Activated CD8-positive, alpha-beta T cell treated with anti-CD3 and anti-CD28 coated beads for 36 hours (primary cell): ENCODE measurements at regions not wholly inside any gene's neighbourhood (a gene's known extent, or its start where the extent isn't known, plus 50 kb on each side); places are given as distances from the start of the nearest gene placed in this dataset.
"Not testable (repeated sequence)": the region's sequence is repeated elsewhere in the genome, so short reads cannot be mapped to it uniquely, and the experiment has no call there.

Experiments used
- ATAC-seq: fragments of 200-7000 bp; cut with Tn5 transposase; one replicate; pipeline ENCODE4 v1.10.0; 2021; ENCODE audit warnings: mild to moderate bottlenecking, moderate library complexity
- CTCF ChIA-PET: fragments of 350-600 bp; sonication (Branson Sonifier 250); formaldehyde crosslinking; loops from one replicate; lab custom pipeline; 2021; ENCODE audit warnings: antibody characterized with exemption; lab: Charles Lee
- POLR2A ChIA-PET: fragments of 350-600 bp; sonication (Branson Sonifier 250); formaldehyde crosslinking; loops from one replicate; lab custom pipeline; 2021; ENCODE audit warnings: antibody characterized with exemption; lab: Charles Lee
- DNase-seq: peaks from one replicate; pipeline ENCODE4 v3.0.0-alpha.2; 2020
- H3K27ac Mint-ChIP-seq: one replicate; pipeline ENCODE4 v1.8.0; 2021; ENCODE audit warnings: mild to moderate bottlenecking, mixed read lengths
- H3K27me3 Mint-ChIP-seq: one replicate; pipeline ENCODE4 v1.8.0; 2021; ENCODE audit warnings: mixed read lengths
- H3K36me3 Mint-ChIP-seq: one replicate; pipeline ENCODE4 v1.8.0; 2021; ENCODE audit warnings: low read depth, mixed read lengths
- H3K4me1 Mint-ChIP-seq: one replicate; pipeline ENCODE4 v1.8.0; 2021; ENCODE audit warnings: low read depth, mixed read lengths
- H3K4me3 Mint-ChIP-seq: one replicate; pipeline ENCODE4 v1.8.0; 2021; ENCODE audit warnings: mild to moderate bottlenecking, moderate library complexity, mixed read lengths
- H3K9me3 Mint-ChIP-seq: one replicate; pipeline ENCODE4 v1.8.0; 2021; ENCODE audit warnings: mixed read lengths
- intact Hi-C: fragments of 100-400 bp; cut with micrococcal nuclease; formaldehyde crosslinking; loops from one replicate; pipeline ENCODE4 v1.10.0; 2022
- TF ChIP-seq, protein P1 (sequence below): fragments of 200-600 bp; IDR thresholded peaks from one replicate; pipeline ENCODE4 v1.8.0; 2022; ENCODE audit warnings: antibody characterized with exemption, mild to moderate bottlenecking

DNA sequence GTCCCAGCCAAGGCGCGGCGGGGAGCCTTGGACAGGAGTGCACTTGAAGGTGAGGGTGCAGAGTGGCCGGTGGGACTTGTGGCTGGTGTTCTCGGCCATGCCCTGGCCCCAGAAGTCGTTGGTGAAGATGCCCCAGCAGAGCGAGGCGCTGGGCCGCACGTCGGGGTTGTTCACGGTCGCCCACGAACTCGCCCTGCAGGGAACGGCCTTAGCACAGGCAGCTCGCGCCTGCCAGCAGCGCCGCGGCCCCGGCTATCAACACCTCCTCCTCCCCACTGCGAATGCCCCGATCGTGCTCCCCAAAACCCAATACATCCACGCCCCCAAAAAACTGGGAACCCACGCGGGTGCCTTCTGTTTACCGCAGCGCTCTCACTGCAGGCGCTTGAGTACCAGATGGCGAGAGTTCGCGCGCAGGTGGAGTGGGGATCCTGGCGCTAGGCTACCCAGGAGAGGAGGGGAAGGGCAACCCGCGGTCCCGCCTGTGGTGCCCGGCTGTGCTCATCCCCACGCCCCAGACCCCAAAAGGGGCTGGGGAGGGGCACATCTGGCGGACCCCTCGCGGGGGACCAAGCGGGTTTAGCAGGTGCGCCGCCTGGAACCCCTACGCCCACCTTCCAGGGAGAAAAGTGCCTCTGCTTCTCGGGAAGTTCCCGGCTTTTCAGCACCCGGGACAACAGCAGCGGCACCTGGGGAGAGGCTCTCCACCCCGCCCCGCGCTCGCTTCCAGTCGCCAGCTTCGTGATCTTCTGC lies 386.3 kb upstream of the TMTC1 start:
- H3K36me3 Mint-ChIP-seq = no peaks in the 10 kb centered on the region
- no peak for DNase-seq
- no peak overlapping the region for H3K4me3 Mint-ChIP-seq
- no peaks in the 10 kb centered on the region for H3K4me1 Mint-ChIP-seq
- ChIA-PET CTCF (no interaction called here), POLR2A (no interaction called here)
- intact Hi-C loops = no loop called here
- TF ChIP-seq, protein P1, sequence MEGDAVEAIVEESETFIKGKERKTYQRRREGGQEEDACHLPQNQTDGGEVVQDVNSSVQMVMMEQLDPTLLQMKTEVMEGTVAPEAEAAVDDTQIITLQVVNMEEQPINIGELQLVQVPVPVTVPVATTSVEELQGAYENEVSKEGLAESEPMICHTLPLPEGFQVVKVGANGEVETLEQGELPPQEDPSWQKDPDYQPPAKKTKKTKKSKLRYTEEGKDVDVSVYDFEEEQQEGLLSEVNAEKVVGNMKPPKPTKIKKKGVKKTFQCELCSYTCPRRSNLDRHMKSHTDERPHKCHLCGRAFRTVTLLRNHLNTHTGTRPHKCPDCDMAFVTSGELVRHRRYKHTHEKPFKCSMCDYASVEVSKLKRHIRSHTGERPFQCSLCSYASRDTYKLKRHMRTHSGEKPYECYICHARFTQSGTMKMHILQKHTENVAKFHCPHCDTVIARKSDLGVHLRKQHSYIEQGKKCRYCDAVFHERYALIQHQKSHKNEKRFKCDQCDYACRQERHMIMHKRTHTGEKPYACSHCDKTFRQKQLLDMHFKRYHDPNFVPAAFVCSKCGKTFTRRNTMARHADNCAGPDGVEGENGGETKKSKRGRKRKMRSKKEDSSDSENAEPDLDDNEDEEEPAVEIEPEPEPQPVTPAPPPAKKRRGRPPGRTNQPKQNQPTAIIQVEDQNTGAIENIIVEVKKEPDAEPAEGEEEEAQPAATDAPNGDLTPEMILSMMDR = no peak
- no peak for ATAC-seq
- H3K27ac Mint-ChIP-seq = no peak overlapping the region
- H3K27me3 Mint-ChIP-seq = peaks cover 8% of the 10 kb centered on the region
- H3K9me3 Mint-ChIP-seq = no peaks in the 10 kb centered on the region

DNA sequence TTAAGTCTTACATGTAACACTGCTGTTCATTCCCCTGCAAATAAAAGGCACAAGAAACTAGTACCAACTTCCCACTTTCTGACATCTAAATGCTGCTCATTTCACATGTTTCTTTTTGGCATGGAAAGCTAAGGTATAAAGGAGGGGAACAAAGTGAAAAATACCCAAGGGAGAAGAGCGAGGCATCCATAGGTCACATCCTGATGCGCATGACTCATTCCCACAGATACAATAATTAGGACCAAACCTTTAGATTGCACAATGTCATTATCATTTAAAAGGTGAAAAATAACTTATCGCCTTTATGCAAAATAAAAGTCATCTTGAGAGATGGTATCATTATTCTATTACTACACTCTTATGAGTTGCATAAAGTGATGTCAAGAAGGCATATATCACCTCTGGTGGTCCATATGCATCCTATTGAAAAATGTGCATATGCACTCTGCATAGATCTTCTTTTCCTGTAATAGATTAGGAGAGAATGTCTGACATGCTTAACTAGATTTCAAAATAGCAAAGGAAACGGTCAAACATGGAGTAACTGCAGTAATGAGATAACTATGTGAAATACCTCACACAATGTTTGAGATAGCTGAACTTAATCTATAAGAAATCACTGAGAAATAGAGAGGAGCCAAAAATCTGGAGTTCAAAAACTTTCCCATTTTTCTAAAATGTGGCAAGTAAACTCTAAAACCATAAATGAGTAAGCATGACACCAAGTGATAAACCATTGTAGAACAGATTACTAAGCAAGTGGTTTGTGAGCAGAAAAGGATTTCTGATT lies 382.5 kb upstream of the TMTC1 start:
- TF ChIP-seq, protein P1 = no peak
- Mint-ChIP-seq H3K4me3 (no peak overlapping the region), H3K9me3 (no peaks in the 10 kb centered on the region), H3K27me3 (peaks cover 5% of the 10 kb centered on the region), H3K36me3 (no peaks in the 10 kb centered on the region), H3K27ac (no peak overlapping the region), H3K4me1 (no peaks in the 10 kb centered on the region)
- no peak for ATAC-seq
- POLR2A ChIA-PET = no interaction called here
- CTCF ChIA-PET = no interaction called here
- DNase-seq = no peak
- intact Hi-C loops = no loop called here

DNA sequence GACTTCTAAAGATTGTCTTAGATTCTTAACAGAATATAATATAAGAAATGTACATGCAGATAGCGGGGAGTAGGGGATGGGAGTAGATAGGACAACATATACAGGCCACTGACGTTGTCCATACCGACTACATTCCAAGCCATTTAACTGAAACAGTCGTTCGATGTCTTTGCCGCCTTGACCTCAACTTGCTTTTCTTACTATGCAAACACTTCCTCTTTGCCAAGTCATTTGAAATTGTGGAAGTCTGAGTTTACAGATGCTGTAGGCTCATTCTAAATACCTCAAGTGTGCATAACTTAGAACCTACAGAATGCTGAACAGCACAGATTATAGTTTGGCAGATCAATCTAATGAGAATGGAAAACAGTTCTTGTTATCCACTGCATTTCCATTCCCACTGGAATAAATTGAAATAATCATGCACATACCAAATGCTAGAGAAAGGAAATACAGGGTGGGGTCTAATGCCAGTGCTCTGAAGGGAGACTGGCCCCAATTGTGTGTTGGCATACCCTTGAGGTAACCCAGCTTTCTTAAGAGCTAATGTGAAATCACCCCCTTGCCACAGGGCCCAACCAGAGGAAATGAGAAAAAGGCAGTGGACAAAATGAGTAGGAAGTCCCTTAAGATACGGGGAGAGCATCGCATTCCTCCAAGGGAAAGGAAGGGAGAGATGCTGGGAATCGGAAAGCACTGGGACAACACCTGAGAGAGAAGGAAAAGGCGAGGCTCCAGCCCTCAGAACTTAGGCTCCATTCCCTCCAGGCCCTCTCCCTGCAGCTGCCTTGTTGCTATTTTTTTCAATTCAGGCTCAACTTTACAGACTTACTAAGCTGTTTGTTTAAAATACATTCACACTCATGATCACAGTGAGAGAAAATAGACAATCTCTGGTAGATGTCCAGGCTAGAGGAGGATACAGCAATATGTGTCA lies 380.9 kb upstream of the TMTC1 start:
- Mint-ChIP-seq H3K27ac (no peak overlapping the region), H3K9me3 (no peaks in the 10 kb centered on the region), H3K27me3 (no peaks in the 10 kb centered on the region), H3K4me3 (no peak overlapping the region), H3K4me1 (no peaks in the 10 kb centered on the region), H3K36me3 (no peaks in the 10 kb centered on the region)
- ATAC-seq (no peak), DNase-seq (no peak)
- POLR2A ChIA-PET = no interaction called here
- CTCF ChIA-PET = no interaction called here
- TF ChIP-seq, protein P1 = no peak
- intact Hi-C loops = no loop called here

DNA sequence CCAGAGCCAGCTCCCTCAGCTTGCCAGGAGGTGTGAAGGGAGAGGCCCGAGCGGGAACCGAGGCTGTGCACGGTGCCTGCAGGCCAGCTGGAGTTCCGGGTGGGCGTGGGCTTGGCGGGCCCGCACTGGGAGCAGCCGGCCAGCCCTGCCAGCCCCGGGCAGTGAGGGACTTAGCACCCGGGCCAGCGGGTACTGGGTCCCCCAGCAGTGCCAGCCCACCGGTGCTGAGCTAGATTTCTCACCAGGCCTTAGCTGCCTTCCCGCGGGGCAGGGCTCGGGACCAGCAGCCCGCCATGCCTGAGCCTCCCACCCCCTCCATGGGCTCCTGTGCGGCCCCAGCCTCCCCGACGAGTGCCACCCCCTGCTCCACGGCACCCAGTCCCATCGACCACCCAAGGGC lies 373.1 kb upstream of the TMTC1 start:
- ATAC-seq, POLR2A ChIA-PET, H3K27me3 Mint-ChIP-seq, H3K27ac Mint-ChIP-seq, intact Hi-C loops, H3K9me3 Mint-ChIP-seq, H3K4me3 Mint-ChIP-seq, H3K36me3 Mint-ChIP-seq, CTCF ChIA-PET, DNase-seq, H3K4me1 Mint-ChIP-seq: not testable (repeated sequence)

DNA sequence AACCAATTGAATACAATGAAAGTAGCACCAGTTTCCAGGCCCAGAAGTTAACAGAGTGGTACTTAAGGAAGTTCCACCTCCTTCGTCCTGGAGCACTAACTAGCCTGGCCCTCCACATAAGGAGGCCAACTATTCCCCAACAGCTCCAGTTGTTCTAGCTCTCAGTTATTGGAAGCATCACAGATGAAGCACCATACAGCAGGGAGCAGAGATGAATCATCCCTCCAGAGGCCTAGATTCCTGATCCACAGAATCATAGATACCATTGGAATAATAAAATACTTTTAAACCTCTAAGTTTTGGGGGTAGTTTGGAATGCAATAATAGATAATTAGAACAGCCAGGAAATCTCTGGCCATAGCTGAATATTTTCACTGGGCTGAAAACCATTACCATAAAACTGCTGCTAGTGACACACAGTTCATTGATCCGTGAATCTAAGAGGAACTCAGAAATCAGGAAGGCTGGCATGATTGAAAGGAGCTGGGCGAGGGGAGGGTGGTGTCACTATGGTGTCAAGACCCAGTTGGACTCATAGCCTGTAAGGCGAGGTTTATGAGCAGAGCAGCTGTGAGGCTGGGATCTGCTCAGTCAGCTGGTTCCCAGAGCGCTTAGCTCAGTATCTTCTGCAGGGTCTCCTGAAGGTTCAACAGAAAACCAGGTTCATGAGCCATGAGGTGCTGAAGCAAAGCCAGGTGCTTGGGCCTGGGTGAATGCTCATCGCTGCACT lies 371.4 kb upstream of the TMTC1 start:
- no peak overlapping the region for H3K4me3 Mint-ChIP-seq
- ChIA-PET CTCF (no interaction called here), POLR2A (no interaction called here)
- peaks cover 9% of the 10 kb centered on the region for H3K9me3 Mint-ChIP-seq
- H3K4me1 Mint-ChIP-seq = no peaks in the 10 kb centered on the region
- H3K27me3 Mint-ChIP-seq = no peaks in the 10 kb centered on the region
- intact Hi-C loops = no loop called here
- TF ChIP-seq, protein P1 = no peak
- ATAC-seq (no peak), DNase-seq (no peak)
- H3K27ac Mint-ChIP-seq = no peak overlapping the region
- H3K36me3 Mint-ChIP-seq = no peaks in the 10 kb centered on the region
